SU-DHL-6 (cell line): ENCODE measurements at regions not wholly inside any gene's neighbourhood (a gene's known extent, or its start where the extent isn't known, plus 50 kb on each side); places are given as distances from the start of the nearest gene placed in this dataset.

ENCODE experiments used
- H2AFZ ChIP-seq: fragments of 200-600 bp; sonication (generic); 2 replicates; pipeline ENCODE4 v1.6.1; 2014; ENCODE audit warnings: low read depth, mild to moderate bottlenecking, moderate library complexity, mixed read lengths, antibody characterized with exemption, low read length; ENCODE audit not compliant: severe bottlenecking
- H3F3A ChIP-seq: fragments of 200-600 bp; shearing (Covaris generic); 2 replicates; pipeline ENCODE4 v1.6.0; 2016; ENCODE audit warnings: antibody characterized with exemption, mild to moderate bottlenecking; ENCODE audit not compliant: insufficient read depth
- H3K27ac ChIP-seq: fragments of 200-600 bp; sonication (generic); 2 replicates; pipeline ENCODE4 v1.5.1; 2016; ENCODE audit warnings: low read depth, mild to moderate bottlenecking, low read length, moderate library complexity, mixed read lengths
- H3K27me3 ChIP-seq: fragments of 200-600 bp; sonication (generic), shearing (Covaris generic); 2 replicates; pipeline ENCODE4 v1.6.0; 2014; ENCODE audit warnings: mild to moderate bottlenecking, low read length
- H3K36me3 ChIP-seq: fragments of 200-600 bp; sonication (generic); 2 replicates; pipeline ENCODE4 v1.6.1; 2014; ENCODE audit warnings: mild to moderate bottlenecking, low read length, mixed read lengths
- H3K4me2 ChIP-seq: fragments of 300-600, 200-600 bp; shearing (Covaris generic), sonication (generic); 2 replicates; pipeline ENCODE4 v1.6.0; 2014; ENCODE audit warnings: low read length, low read depth, mild to moderate bottlenecking; ENCODE audit not compliant: poor library complexity, severe bottlenecking
- H3K4me3 ChIP-seq: fragments of 200-600 bp; sonication (generic); 2 replicates; pipeline ENCODE4 v1.5.1; 2014; ENCODE audit warnings: antibody characterized with exemption, low read length, mild to moderate bottlenecking, mixed read lengths; ENCODE audit not compliant: insufficient read depth, poor library complexity, severe bottlenecking
- H3K79me2 ChIP-seq: fragments of 200-600 bp; sonication (generic); 2 replicates; pipeline ENCODE4 v1.6.1; 2014; ENCODE audit warnings: mild to moderate bottlenecking, low read length, moderate library complexity; ENCODE audit not compliant: insufficient read depth
- H3K9ac ChIP-seq: fragments of 200-600 bp; sonication (generic); 2 replicates; pipeline ENCODE4 v1.7.0; 2014; ENCODE audit warnings: mild to moderate bottlenecking, low read length
- H3K9me2 ChIP-seq: fragments of 200-600 bp; sonication (generic); replicated peaks from 2 replicates; pipeline ENCODE4 v1.6.1; 2014; ENCODE audit warnings: low read length; ENCODE audit not compliant: insufficient read depth
- H3K9me3 ChIP-seq: fragments of 200-600 bp; sonication (generic); 2 replicates; pipeline ENCODE4 v1.6.1; 2014; ENCODE audit warnings: low read length, mixed read lengths; ENCODE audit not compliant: insufficient read depth
- H4K20me1 ChIP-seq: fragments of 200-600 bp; sonication (generic); 2 replicates; pipeline ENCODE4 v1.6.1; 2014; ENCODE audit warnings: low read depth, mild to moderate bottlenecking, antibody characterized with exemption, low read length, moderate library complexity, mixed read lengths
- EZH2phosphoT487 ChIP-seq: fragments of 200-600 bp; sonication (generic), shearing (Covaris generic); conservative IDR thresholded peaks from 2 replicates; pipeline ENCODE4 v1.6.1; 2018; ENCODE audit warnings: mild to moderate bottlenecking, antibody characterized with exemption, low read length, moderate library complexity, mixed read lengths
- TF ChIP-seq, protein P1 (sequence below): fragments of 200-600 bp; sonication (generic); IDR thresholded peaks from one replicate; pipeline ENCODE4 v1.5.1; 2017; ENCODE audit warnings: antibody characterized with exemption, mild to moderate bottlenecking, low read length, moderate library complexity; ENCODE audit not compliant: insufficient read depth, poor library complexity, severe bottlenecking

DNA sequence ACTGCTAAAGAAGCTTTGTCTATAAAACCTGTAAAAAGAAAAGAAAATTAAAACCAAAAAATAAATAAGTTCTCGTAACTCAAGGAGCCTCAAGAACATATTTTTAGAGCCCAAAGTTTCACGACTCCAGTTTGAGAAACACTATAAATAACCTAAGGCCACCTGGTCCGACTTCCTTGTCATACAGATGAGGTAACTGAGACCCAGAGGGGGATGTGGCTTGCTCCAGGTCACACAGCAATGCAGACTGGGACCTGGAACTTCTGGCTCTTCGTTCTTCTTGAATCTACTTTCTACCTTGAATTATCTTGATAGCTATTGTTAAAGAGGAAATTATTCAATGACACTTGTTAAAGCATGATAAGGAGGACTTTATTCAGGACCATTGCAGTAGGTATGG lies 514.8 kb downstream of the CDK5RAP2 start:
- TF ChIP-seq EZH2phosphoT487, result no peak
- TF ChIP-seq, protein P1, sequence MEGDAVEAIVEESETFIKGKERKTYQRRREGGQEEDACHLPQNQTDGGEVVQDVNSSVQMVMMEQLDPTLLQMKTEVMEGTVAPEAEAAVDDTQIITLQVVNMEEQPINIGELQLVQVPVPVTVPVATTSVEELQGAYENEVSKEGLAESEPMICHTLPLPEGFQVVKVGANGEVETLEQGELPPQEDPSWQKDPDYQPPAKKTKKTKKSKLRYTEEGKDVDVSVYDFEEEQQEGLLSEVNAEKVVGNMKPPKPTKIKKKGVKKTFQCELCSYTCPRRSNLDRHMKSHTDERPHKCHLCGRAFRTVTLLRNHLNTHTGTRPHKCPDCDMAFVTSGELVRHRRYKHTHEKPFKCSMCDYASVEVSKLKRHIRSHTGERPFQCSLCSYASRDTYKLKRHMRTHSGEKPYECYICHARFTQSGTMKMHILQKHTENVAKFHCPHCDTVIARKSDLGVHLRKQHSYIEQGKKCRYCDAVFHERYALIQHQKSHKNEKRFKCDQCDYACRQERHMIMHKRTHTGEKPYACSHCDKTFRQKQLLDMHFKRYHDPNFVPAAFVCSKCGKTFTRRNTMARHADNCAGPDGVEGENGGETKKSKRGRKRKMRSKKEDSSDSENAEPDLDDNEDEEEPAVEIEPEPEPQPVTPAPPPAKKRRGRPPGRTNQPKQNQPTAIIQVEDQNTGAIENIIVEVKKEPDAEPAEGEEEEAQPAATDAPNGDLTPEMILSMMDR, result no peak
- H3K9ac ChIP-seq, result no peak overlapping the region
- no peak overlapping the region for H2AFZ ChIP-seq
- no peaks in the 10 kb centered on the region for H4K20me1 ChIP-seq
- no peak overlapping the region for H3K4me3 ChIP-seq
- H3K9me3 ChIP-seq, result no peaks in the 10 kb centered on the region
- no peaks in the 10 kb centered on the region for H3K36me3 ChIP-seq
- 0 out of 2 replicates have a peak, but pooled peaks cover 2% of the 10 kb centered on the region for H3K27me3 ChIP-seq
- no peak overlapping the region for H3K4me2 ChIP-seq
- H3K79me2 ChIP-seq, result no peaks in the 10 kb centered on the region
- no peaks in the 10 kb centered on the region for H3K9me2 ChIP-seq
- no peak overlapping the region for H3K27ac ChIP-seq
- no peaks in the 10 kb centered on the region for H3F3A ChIP-seq

DNA sequence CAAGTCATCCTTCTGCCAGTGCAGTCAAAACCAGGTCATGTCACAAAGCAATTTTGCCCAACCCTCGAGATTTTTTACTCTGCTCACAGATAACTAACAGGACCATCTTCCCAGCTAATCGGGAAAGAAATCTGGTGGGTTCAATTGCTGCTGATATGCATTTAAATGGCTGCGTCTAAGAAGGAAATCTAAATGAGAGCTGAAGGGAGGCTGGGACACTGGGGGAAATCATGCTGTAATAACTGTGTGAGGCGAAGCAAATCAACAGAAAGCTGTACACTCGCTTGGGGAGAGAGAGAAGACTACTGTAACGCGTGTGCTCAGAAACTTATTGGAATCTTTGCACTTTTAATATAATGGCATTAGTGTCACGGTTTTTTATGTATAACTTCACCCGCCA lies 535.0 kb downstream of the CDK5RAP2 start:
- no peaks in the 10 kb centered on the region for H3K9me2 ChIP-seq
- H3K79me2 ChIP-seq, result no peaks in the 10 kb centered on the region
- H2AFZ ChIP-seq, result no peak overlapping the region
- no peaks in the 10 kb centered on the region for H3K9me3 ChIP-seq
- H3K4me3 ChIP-seq, result no peak overlapping the region
- H4K20me1 ChIP-seq, result no peaks in the 10 kb centered on the region
- TF ChIP-seq EZH2phosphoT487, result no peak
- TF ChIP-seq, protein P1, result no peak
- no peaks in the 10 kb centered on the region for H3F3A ChIP-seq
- H3K4me2 ChIP-seq, result no peak overlapping the region
- H3K27ac ChIP-seq, result no peak overlapping the region
- H3K27me3 ChIP-seq, result no peaks in the 10 kb centered on the region
- H3K36me3 ChIP-seq, result no peaks in the 10 kb centered on the region
- no peak overlapping the region for H3K9ac ChIP-seq

DNA sequence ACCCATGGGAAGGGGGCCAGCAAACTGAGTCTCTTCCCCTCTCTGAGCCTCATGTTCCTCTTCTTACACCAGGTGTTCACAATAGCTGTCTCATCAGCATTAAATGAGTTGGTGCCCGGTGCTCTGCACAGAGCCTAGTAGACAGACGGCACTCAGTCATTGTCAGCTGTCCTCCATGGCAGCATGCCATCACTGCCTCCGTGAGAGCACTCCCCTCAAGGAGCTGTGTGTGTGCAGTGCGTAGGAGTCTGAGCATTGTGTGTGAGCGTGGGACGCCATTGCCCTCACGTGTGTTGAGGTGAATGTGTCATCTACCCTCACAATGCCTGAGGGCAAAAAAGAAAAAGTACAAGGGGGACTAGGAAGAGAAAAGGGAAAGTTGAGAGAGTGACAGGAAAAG lies 536.5 kb downstream of the CDK5RAP2 start:
- no peak overlapping the region for H3K4me3 ChIP-seq
- no peak overlapping the region for H3K4me2 ChIP-seq
- no peak overlapping the region for H3K9ac ChIP-seq
- no peaks in the 10 kb centered on the region for H3K9me3 ChIP-seq
- TF ChIP-seq EZH2phosphoT487, result no peak
- TF ChIP-seq, protein P1, result no peak
- H3K27ac ChIP-seq, result no peak overlapping the region
- no peaks in the 10 kb centered on the region for H3F3A ChIP-seq
- no peaks in the 10 kb centered on the region for H3K27me3 ChIP-seq
- no peaks in the 10 kb centered on the region for H3K36me3 ChIP-seq
- no peaks in the 10 kb centered on the region for H3K9me2 ChIP-seq
- H2AFZ ChIP-seq, result no peak overlapping the region
- no peaks in the 10 kb centered on the region for H3K79me2 ChIP-seq
- no peaks in the 10 kb centered on the region for H4K20me1 ChIP-seq
